Prostate gland (tissue), 2 donors: ENCODE measurements at regions not wholly inside any gene's neighbourhood (a gene's known extent, or its start where the extent isn't known, plus 50 kb on each side); places are given as distances from the start of the nearest gene placed in this dataset.

ENCODE experiments used
- DNase-seq: peaks from one replicate; pipeline ENCODE4 v3.0.0-alpha.2; 2019; ENCODE audit warnings: low spot score
- H3K27ac ChIP-seq, 2 donors: fragments of 200-600 bp; sonication (generic); 2 replicates each; pipeline ENCODE4 v1.5.1; 2017 to 2019
- H3K27me3 ChIP-seq: fragments of 200-600 bp; sonication (generic); replicated peaks from 2 replicates; pipeline ENCODE4 v1.5.1; 2019; ENCODE audit not compliant: insufficient read depth
- H3K36me3 ChIP-seq, 2 donors: fragments of 200-600 bp; sonication (generic); 1 replicate in 1 of 2; 2 replicates in 1 of 2; pipeline versions ENCODE4 v1.5.1 to v1.8.1; 2017 to 2019
- H3K4me1 ChIP-seq: fragments of 200-600 bp; sonication (generic); replicated peaks from 2 replicates; pipeline ENCODE4 v1.5.1; 2019
- H3K4me3 ChIP-seq, 2 donors: fragments of 200-600 bp; sonication (generic); 2 replicates each; pipeline ENCODE4 v1.5.1; 2017 to 2019
- H3K9me3 ChIP-seq: fragments of 200-600 bp; sonication (generic); 2 replicates; pipeline ENCODE4 v1.5.1; 2017
- CTCF ChIP-seq, 4 experiments: fragments of 200-600 bp in 2 of 4; fragments of 450-650 bp in 2 of 4; sonication (generic) in 2 of 4; IDR thresholded peaks; 1 replicate in 3 of 4; 2 replicates in 1 of 4; pipeline ENCODE4 v1.5.1; 2016 to 2019; ENCODE audit warnings: antibody characterized with exemption in 4 of 4, mild to moderate bottlenecking in 2 of 4, moderate library complexity in 2 of 4
- POLR2A ChIP-seq: fragments of 450-650 bp; IDR thresholded peaks from one replicate; pipeline ENCODE4 v1.6.1; 2016; ENCODE audit warnings: antibody characterized with exemption, mild to moderate bottlenecking
- POLR2AphosphoS5 ChIP-seq: sonication (generic); formaldehyde crosslinking; IDR thresholded peaks from one replicate; pipeline ENCODE4 v1.6.1; 2017; ENCODE audit warnings: antibody characterized with exemption
- whole genome bisulfite sequencing: methylation state at CpG from one replicate; pipeline ENCODE4 v1.1.5; 2018; 5-methylcytosine and 5-hydroxymethylcytosine counted together
- intact Hi-C: fragments of 100-400 bp; cut with DNase I; formaldehyde crosslinking; loops from one replicate; pipeline ENCODE4 v1.14.2; 2022

- DNase-seq = no peak
- intact Hi-C loops = no loop called here
- no peak for TF ChIP-seq POLR2AphosphoS5
- no peak for TF ChIP-seq POLR2A
- no peak for TF ChIP-seq CTCF (IDR thresholded peaks at IDR 0.05)
These were observed 435.5 kb upstream of the MMADHC start for GRCh38 chr2:150023044-150023443.

GRCh38 chr2:150020937-150021673 lies 433.5 kb upstream of the MMADHC start:
- no peak for DNase-seq
- no peaks in the 10 kb centered on the region for H3K36me3 ChIP-seq
- H3K27ac ChIP-seq = no peak overlapping the region
- H3K9me3 ChIP-seq = no peaks in the 10 kb centered on the region
- H3K27me3 ChIP-seq = no peaks in the 10 kb centered on the region
- no peaks in the 10 kb centered on the region for H3K4me1 ChIP-seq
- no peak overlapping the region for H3K4me3 ChIP-seq
- WGBS = 61% methylated on average over 5 of the region's 5 CpGs
- intact Hi-C loops = no loop called here
- TF ChIP-seq CTCF (IDR thresholded peaks at IDR 0.05) (no peak), POLR2AphosphoS5 (no peak), POLR2A (no peak)

More at GRCh38 chr2:150023044-150023443, 435.5 kb upstream of the MMADHC start:
- H3K27ac ChIP-seq = no peak overlapping the region
- whole genome bisulfite sequencing = 93% methylated on average over 3 of the region's 3 CpGs
- H3K4me1 ChIP-seq = no peaks in the 10 kb centered on the region
- H3K36me3 ChIP-seq = no peaks in the 10 kb centered on the region
- H3K27me3 ChIP-seq = no peaks in the 10 kb centered on the region
- H3K9me3 ChIP-seq = no peaks in the 10 kb centered on the region
- H3K4me3 ChIP-seq = no peak overlapping the region

GRCh38 chr2:150020221-150020620 lies 432.6 kb upstream of the MMADHC start:
- intact Hi-C loops = no loop called here
- Histone ChIP-seq H3K4me1 (no peaks in the 10 kb centered on the region), H3K4me3 (no peak overlapping the region), H3K9me3 (no peaks in the 10 kb centered on the region), H3K27ac (no peak overlapping the region), H3K27me3 (no peaks in the 10 kb centered on the region), H3K36me3 (no peaks in the 10 kb centered on the region)
- no peak for DNase-seq
- TF ChIP-seq POLR2AphosphoS5 (no peak), POLR2A (no peak), CTCF (IDR thresholded peaks at IDR 0.05) (no peak)
- WGBS = 92% methylated on average over 1 of the region's 1 CpG

GRCh38 chr2:150019063-150019462 lies 431.5 kb upstream of the MMADHC start:
- WGBS = 98% methylated on average over 3 of the region's 3 CpGs
- Histone ChIP-seq H3K4me1 (no peaks in the 10 kb centered on the region), H3K4me3 (no peak overlapping the region), H3K27ac (no peak overlapping the region), H3K36me3 (no peaks in the 10 kb centered on the region), H3K9me3 (no peaks in the 10 kb centered on the region), H3K27me3 (no peaks in the 10 kb centered on the region)
- DNase-seq = no peak
- intact Hi-C loops = no loop called here
- TF ChIP-seq POLR2A (no peak), CTCF (IDR thresholded peaks at IDR 0.05) (no peak), POLR2AphosphoS5 (no peak)

GRCh38 chr2:150012986-150013385 lies 425.4 kb upstream of the MMADHC start:
- Histone ChIP-seq H3K9me3 (no peaks in the 10 kb centered on the region), H3K27me3 (no peaks in the 10 kb centered on the region), H3K27ac (no peak overlapping the region), H3K4me3 (no peak overlapping the region), H3K36me3 (no peaks in the 10 kb centered on the region), H3K4me1 (no peaks in the 10 kb centered on the region)
- TF ChIP-seq CTCF (IDR thresholded peaks at IDR 0.05) (no peak), POLR2AphosphoS5 (no peak), POLR2A (no peak)
- no peak for DNase-seq
- WGBS = 50% methylated on average over 1 of the region's 1 CpG
- intact Hi-C loops = no loop called here
